HepG2 (cell line): ENCODE measurements at regions not wholly inside any gene's neighbourhood (a gene's known extent, or its start where the extent isn't known, plus 50 kb on each side); places are given as distances from the start of the nearest gene placed in this dataset.

Source experiments
- CHD4 ChIP-seq: fragments of 200-600 bp; sonication (generic); IDR thresholded peaks from 2 replicates; pipeline ENCODE4 v1.7.0; 2017; ENCODE audit warnings: mild to moderate bottlenecking, low read length, borderline replicate concordance
- CREM ChIP-seq, 2 experiments: sonication (generic) in 1 of 2; formaldehyde crosslinking in 1 of 2; IDR thresholded peaks; 2 replicates each; pipeline versions ENCODE4 v1.4.0 to v1.6.1; 2016 to 2020; ENCODE audit warnings: antibody characterized with exemption in 1 of 2, mild to moderate bottlenecking in 1 of 2, missing genetic modification reagents in 1 of 2
- DBP ChIP-seq: sonication (generic); formaldehyde crosslinking; IDR thresholded peaks from 2 replicates; pipeline ENCODE4 v1.4.0; 2020; ENCODE audit warnings: missing genetic modification reagents; ENCODE audit errors: not compliant biosample characterization
- ETV6 ChIP-seq: sonication (generic); formaldehyde crosslinking; conservative IDR thresholded peaks from 2 replicates; pipeline ENCODE4 v1.4.0; 2020; ENCODE audit warnings: missing genetic modification reagents
- FOXP4 ChIP-seq: sonication (generic); formaldehyde crosslinking; IDR thresholded peaks from 2 replicates; pipeline ENCODE4 v1.4.0; 2020; ENCODE audit warnings: missing genetic modification reagents
- IRF9 ChIP-seq: sonication (generic); formaldehyde crosslinking; IDR thresholded peaks from 2 replicates; pipeline ENCODE4 v1.8.0; 2022; ENCODE audit warnings: missing genetic modification reagents, mild to moderate bottlenecking, borderline replicate concordance
- KDM4B ChIP-seq: sonication (generic); formaldehyde crosslinking; IDR thresholded peaks from 2 replicates; pipeline ENCODE4 v1.4.0; 2020; ENCODE audit warnings: missing genetic modification reagents
- KLF16 ChIP-seq, 2 experiments: sonication (generic) in 1 of 2; formaldehyde crosslinking in 1 of 2; IDR thresholded peaks; 2 replicates each; pipeline versions ENCODE4 v1.6.1 to v1.8.0; 2016 to 2023; ENCODE audit warnings: missing genetic modification reagents in 2 of 2, missing compliant biosample characterization in 1 of 2
- LRRFIP1 ChIP-seq: sonication (generic); formaldehyde crosslinking; conservative IDR thresholded peaks from 2 replicates; pipeline ENCODE4 v1.4.0; 2020; ENCODE audit warnings: missing genetic modification reagents
- MAFK ChIP-seq, 2 experiments: IDR thresholded peaks in 1 of 2; conservative IDR thresholded peaks in 1 of 2; 2 replicates each; pipeline ENCODE4 v1.6.1; 2011; ENCODE audit warnings: improper control_type of control experiment in 2 of 2, low read length in 2 of 2
- MAX ChIP-seq: IDR thresholded peaks from 2 replicates; pipeline ENCODE4 v1.6.1; 2012; ENCODE audit warnings: inconsistent platforms
- PLRG1 ChIP-seq: fragments of 450-650 bp; conservative IDR thresholded peaks from 2 replicates; pipeline ENCODE4 v1.6.1; 2016
- SKI ChIP-seq: fragments of 450-650 bp; IDR thresholded peaks from one replicate; pipeline ENCODE4 v1.6.1; 2018; ENCODE audit warnings: mild to moderate bottlenecking; ENCODE audit not compliant: partially characterized antibody
- TAF1 ChIP-seq: sonication (generic); formaldehyde crosslinking; IDR thresholded peaks from 2 replicates; pipeline ENCODE4 v1.4.0; 2020; ENCODE audit warnings: missing genetic modification reagents
- TGIF2 ChIP-seq: IDR thresholded peaks from 2 replicates; pipeline ENCODE4 v1.6.1; 2016; ENCODE audit warnings: control low read depth, missing compliant biosample characterization
- THYN1 ChIP-seq: sonication (generic); formaldehyde crosslinking; IDR thresholded peaks from 2 replicates; pipeline ENCODE4 v1.8.1; 2023; ENCODE audit warnings: low read depth, mild to moderate bottlenecking, moderate library complexity, missing genetic modification reagents, borderline replicate concordance
- TMF1 ChIP-seq: sonication (generic); formaldehyde crosslinking; IDR thresholded peaks from 2 replicates; pipeline ENCODE4 v1.8.1; 2022; ENCODE audit warnings: low read depth, missing genetic modification reagents
- ZBTB1 ChIP-seq: sonication (generic); formaldehyde crosslinking; IDR thresholded peaks from 2 replicates; pipeline ENCODE4 v1.4.0; 2020; ENCODE audit warnings: missing genetic modification reagents, borderline replicate concordance
- ZNF280D ChIP-seq: sonication (generic); formaldehyde crosslinking; IDR thresholded peaks from 2 replicates; pipeline ENCODE4 v1.5.1; 2020; ENCODE audit warnings: mild to moderate bottlenecking, missing genetic modification reagents

- TF ChIP-seq FOXP4 (CRISPR knock-in tag) (no peak), ZNF280D (CRISPR knock-in tag) (0 out of 2 replicates have a peak, but pooled peaks have one; percentile 65), TMF1 (no peak; the same call in 1 of the 2 replicates), MAFK (conservative IDR thresholded peaks at IDR 0.05 in 1 of 2, IDR thresholded peaks at IDR 0.05 in 1 of 2; ENCODE audit: low read length in 2 of 2) (no peak), TGIF2 (CRISPR knock-in tag) (0 out of 2 replicates have a peak, but pooled peaks have one; percentile 35), PLRG1 (no peak), TAF1 (CRISPR knock-in tag) (peak; percentile 68; the same call in 1 of the 2 replicates), SKI (no peak), LRRFIP1 (no peak), KDM4B (CRISPR knock-in tag) (no peak), IRF9 (CRISPR knock-in tag) (peak; percentile 63; the same call in 1 of the 2 replicates), CHD4 (no peak), DBP (CRISPR knock-in tag) (no peak), MAX (peak; percentile 86), ETV6 (CRISPR knock-in tag) (peak; percentile 65; the same call in 1 of the 2 replicates), THYN1 (CRISPR knock-in tag) (no peak), CREM (IDR thresholded peaks at IDR 0.05) (no peak), CREM (CRISPR knock-in tag; IDR thresholded peaks at IDR 0.05) (no peak), ZBTB1 (CRISPR knock-in tag) (no peak), KLF16 (CRISPR knock-in tag; IDR thresholded peaks at IDR 0.05) (peak in 1 of 2 experiments; percentile 75; a peak in 2 of 4 replicates)
These were observed 188.1 kb downstream of the ZEB2 start (continued) for GRCh38 chr2:144331674-144332355.
